MCF 10A (cell line): ENCODE measurements at regions not wholly inside any gene's neighbourhood (a gene's known extent, or its start where the extent isn't known, plus 50 kb on each side); places are given as distances from the start of the nearest gene placed in this dataset.

Source experiments
- BruUV-seq: library from RNA; stranded (reverse); fragments of 400-500 nt; replicated peaks from 2 replicates; lab custom pipeline; 2021; lab: Mats Ljungman, UMichigan
- CTCF ChIA-PET: fragments of 300-600 bp; sonication (Branson Sonifier 250); formaldehyde crosslinking; extraction: SDS; loops from one replicate; lab custom pipeline; 2021; ENCODE audit warnings: antibody characterized with exemption, inconsistent platforms; lab: Yijun Ruan, JAX
- POLR2A ChIA-PET: fragments of 300-600, 350-650 bp; sonication (Branson Sonifier 250); formaldehyde crosslinking; extraction: SDS; loops from one replicate; lab custom pipeline; 2020; ENCODE audit warnings: antibody characterized with exemption, inconsistent platforms; lab: Yijun Ruan, JAX
- DNase-seq: peaks from one replicate; pipeline ENCODE4 v3.0.0-alpha.2; 2018; ENCODE audit not compliant: unreplicated experiment
- H3K27ac Mint-ChIP-seq: one replicate; pipeline ENCODE4 v1.8.0; 2022; ENCODE audit warnings: mild to moderate bottlenecking, low read depth, mixed read lengths; ENCODE audit not compliant: unreplicated experiment
- H3K27me3 Mint-ChIP-seq: one replicate; pipeline ENCODE4 v1.8.0; 2022; ENCODE audit warnings: mixed read lengths; ENCODE audit not compliant: insufficient read depth, unreplicated experiment
- H3K36me3 Mint-ChIP-seq: one replicate; pipeline ENCODE4 v1.8.0; 2022; ENCODE audit warnings: mild to moderate bottlenecking, moderate library complexity, mixed read lengths; ENCODE audit not compliant: insufficient read depth, unreplicated experiment
- H3K4me1 Mint-ChIP-seq: one replicate; pipeline ENCODE4 v1.8.0; 2022; ENCODE audit warnings: mixed read lengths; ENCODE audit not compliant: insufficient read depth, unreplicated experiment
- H3K4me3 Mint-ChIP-seq: one replicate; pipeline ENCODE4 v1.8.0; 2022; ENCODE audit warnings: mild to moderate bottlenecking, moderate library complexity, mixed read lengths; ENCODE audit not compliant: unreplicated experiment
- H3K9me3 Mint-ChIP-seq: one replicate; pipeline ENCODE4 v1.8.0; 2022; ENCODE audit warnings: mixed read lengths; ENCODE audit not compliant: unreplicated experiment
- intact Hi-C: fragments of 100-400 bp; cut with micrococcal nuclease; formaldehyde crosslinking; loops from 2 replicates; pipeline ENCODE4 v1.14.1; 2022
- TF ChIP-seq, protein P1 (sequence below): fragments of 200-600 bp; IDR thresholded peaks from one replicate; pipeline ENCODE4 v1.8.0; 2022; ENCODE audit warnings: antibody characterized with exemption, mild to moderate bottlenecking; ENCODE audit not compliant: unreplicated experiment

DNA sequence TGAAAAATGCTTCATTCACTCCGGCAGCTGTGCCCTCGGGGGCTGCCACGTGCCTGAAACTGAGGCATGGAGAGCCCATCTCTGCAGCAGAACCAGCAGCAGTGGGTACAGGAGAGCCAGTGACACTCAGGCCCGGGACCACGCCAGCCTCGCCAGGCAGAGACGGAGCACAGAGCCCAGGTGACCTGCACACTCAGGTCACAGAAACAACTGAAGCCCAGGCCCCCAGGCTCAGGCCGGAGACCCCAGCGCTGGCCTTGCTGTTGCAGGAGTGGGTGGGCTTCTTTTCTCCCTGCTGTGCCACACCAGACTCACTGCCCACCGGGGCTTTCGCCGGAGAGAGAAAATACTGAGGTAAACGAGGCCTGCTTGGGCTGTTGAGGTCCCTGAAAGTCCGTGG lies 117.3 kb downstream of the SOX1 start:
- Mint-ChIP-seq H3K36me3 (no peaks in the 10 kb centered on the region), H3K9me3 (peaks cover 31% of the 10 kb centered on the region), H3K27ac (no peak overlapping the region), H3K4me1 (no peaks in the 10 kb centered on the region), H3K4me3 (no peak overlapping the region), H3K27me3 (no peaks in the 10 kb centered on the region)
- no peak for DNase-seq
- no TSS peak for BruUV-seq
- intact Hi-C loops: no loop called here
- CTCF ChIA-PET: interaction anchor here (0.6 kb wide), 1 partner anchor 264 kb away, joined by 3 read pairs; no protein-coding TSS in a partner anchor
- TF ChIP-seq, protein P1, sequence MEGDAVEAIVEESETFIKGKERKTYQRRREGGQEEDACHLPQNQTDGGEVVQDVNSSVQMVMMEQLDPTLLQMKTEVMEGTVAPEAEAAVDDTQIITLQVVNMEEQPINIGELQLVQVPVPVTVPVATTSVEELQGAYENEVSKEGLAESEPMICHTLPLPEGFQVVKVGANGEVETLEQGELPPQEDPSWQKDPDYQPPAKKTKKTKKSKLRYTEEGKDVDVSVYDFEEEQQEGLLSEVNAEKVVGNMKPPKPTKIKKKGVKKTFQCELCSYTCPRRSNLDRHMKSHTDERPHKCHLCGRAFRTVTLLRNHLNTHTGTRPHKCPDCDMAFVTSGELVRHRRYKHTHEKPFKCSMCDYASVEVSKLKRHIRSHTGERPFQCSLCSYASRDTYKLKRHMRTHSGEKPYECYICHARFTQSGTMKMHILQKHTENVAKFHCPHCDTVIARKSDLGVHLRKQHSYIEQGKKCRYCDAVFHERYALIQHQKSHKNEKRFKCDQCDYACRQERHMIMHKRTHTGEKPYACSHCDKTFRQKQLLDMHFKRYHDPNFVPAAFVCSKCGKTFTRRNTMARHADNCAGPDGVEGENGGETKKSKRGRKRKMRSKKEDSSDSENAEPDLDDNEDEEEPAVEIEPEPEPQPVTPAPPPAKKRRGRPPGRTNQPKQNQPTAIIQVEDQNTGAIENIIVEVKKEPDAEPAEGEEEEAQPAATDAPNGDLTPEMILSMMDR: no peak
- POLR2A ChIA-PET: no interaction called here

DNA sequence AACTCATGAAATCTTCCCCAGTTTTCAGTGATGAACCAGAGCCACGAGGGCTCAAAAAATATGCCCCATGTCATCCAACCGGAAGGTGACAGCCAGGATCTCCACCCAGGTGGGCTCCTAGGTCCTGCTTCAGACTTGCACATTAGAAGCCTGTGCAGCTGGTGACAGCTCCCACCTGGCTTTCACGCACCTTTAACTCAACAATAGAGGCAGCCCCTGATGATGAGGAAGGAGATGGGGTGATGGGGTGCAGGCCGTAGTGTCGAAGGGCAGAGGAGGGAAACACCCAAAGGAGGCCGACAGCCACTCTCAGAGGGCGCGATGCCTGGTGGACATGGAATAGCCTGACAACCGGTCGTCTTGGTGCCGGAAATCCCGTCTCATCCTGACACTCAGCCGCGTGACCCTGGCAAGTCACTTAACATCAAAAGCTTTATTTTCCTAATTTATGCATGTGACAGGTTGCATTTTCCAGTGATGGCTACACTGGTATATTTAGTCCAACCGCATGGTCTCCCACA lies 118.0 kb downstream of the SOX1 start:
- no peak overlapping the region for H3K4me3 Mint-ChIP-seq
- H3K27me3 Mint-ChIP-seq: no peaks in the 10 kb centered on the region
- no peak overlapping the region for H3K27ac Mint-ChIP-seq
- H3K36me3 Mint-ChIP-seq: no peaks in the 10 kb centered on the region
- CTCF ChIA-PET: no interaction called here
- intact Hi-C loops: no loop called here
- TF ChIP-seq, protein P1: no peak
- peaks cover 30% of the 10 kb centered on the region for H3K9me3 Mint-ChIP-seq
- H3K4me1 Mint-ChIP-seq: no peaks in the 10 kb centered on the region
- POLR2A ChIA-PET: no interaction called here
- DNase-seq: no peak
- no TSS peak for BruUV-seq

DNA sequence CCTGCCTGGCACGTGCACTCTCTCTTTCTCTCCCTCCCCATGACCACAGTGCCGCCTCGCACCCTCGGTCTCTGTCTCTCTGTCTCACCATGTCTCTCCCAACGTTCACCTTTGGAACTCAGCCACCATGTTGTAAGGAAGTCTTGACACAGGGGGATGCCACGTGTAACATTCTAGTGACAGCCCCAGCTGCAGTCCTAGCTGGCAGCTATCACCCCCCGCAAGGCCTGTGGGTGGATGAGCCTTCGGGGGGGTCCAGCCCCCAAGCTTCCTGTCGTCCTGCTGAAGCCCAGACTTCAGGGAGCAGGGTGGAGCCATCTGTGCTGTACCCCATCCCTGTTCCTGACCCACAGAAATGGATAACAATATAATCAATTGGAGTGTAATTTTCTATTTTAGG lies 118.5 kb downstream of the SOX1 start:
- Mint-ChIP-seq H3K27me3 (no peaks in the 10 kb centered on the region), H3K4me1 (no peaks in the 10 kb centered on the region), H3K9me3 (peaks cover 30% of the 10 kb centered on the region), H3K36me3 (no peaks in the 10 kb centered on the region), H3K4me3 (no peak overlapping the region), H3K27ac (no peak overlapping the region)
- CTCF ChIA-PET: no interaction called here
- POLR2A ChIA-PET: no interaction called here
- no peak for DNase-seq
- TF ChIP-seq, protein P1: no peak
- no TSS peak for BruUV-seq
- intact Hi-C loops: no loop called here

DNA sequence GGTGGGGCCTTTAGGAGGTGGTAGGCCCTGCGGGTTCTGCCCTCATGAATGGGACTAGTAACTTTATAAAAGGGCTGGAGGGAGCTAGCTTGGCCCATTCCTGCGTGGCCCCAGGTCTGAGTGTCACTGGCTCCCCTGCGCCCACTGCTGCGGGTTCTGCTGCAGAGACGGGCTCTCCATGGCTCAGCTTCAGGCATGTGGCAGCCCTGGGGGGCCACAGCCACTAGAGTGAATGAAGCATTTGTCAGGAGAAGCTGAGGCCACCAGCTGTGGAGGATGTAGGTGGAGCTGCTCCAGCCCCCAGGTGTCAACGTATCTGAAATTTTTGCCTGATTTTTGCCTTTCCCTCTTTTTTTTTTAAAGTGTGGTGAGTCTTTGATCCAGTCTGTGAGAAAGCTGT lies 119.1 kb downstream of the SOX1 start:
- TF ChIP-seq, protein P1: no peak
- Mint-ChIP-seq H3K4me1 (no peaks in the 10 kb centered on the region), H3K9me3 (peaks cover 30% of the 10 kb centered on the region), H3K27ac (no peak overlapping the region), H3K36me3 (no peaks in the 10 kb centered on the region), H3K27me3 (no peaks in the 10 kb centered on the region), H3K4me3 (no peak overlapping the region)
- BruUV-seq: no TSS peak
- intact Hi-C loops: no loop called here
- ChIA-PET POLR2A (no interaction called here), CTCF (interaction anchor here (0.6 kb wide), 1 partner anchor 660 kb away, joined by 3 read pairs; no protein-coding TSS in a partner anchor)
- DNase-seq: no peak
